ENCODE measurements at regions not wholly inside any gene's neighbourhood (a gene's known extent, or its start where the extent isn't known, plus 50 kb on each side); places are given as distances from the start of the nearest gene placed in this dataset.

GRCh38 chr5:87097664-87098063 lies 170.0 kb upstream of the RASA1 start:
- TF ChIP-seq CTCF (conservative IDR thresholded peaks at IDR 0.05; ENCODE audit: low read depth, low read length) (no peak), POLR2A (IDR thresholded peaks at IDR 0.05; ENCODE audit: low read depth, low read length) (no peak), FOS (IDR thresholded peaks at IDR 0.05; ENCODE audit: low read depth, low read length) (no peak), CEBPB (IDR thresholded peaks at IDR 0.05; ENCODE audit: low read depth, low read length) (no peak), SMC3 (IDR thresholded peaks at IDR 0.05; ENCODE audit: low read depth, low read length) (no peak), RCOR1 (IDR thresholded peaks at IDR 0.05; ENCODE audit: insufficient replicate concordance, low read length) (no peak), MAFK (IDR thresholded peaks at IDR 0.05; ENCODE audit: low read depth, low read length) (no peak), BHLHE40 (IDR thresholded peaks at IDR 0.05; ENCODE audit: low read depth, low read length) (no peak), MAZ (IDR thresholded peaks at IDR 0.05; ENCODE audit: borderline replicate concordance, low read depth, low read length) (no peak), ELK1 (IDR thresholded peaks at IDR 0.05; ENCODE audit: borderline replicate concordance, low read depth, low read length) (no peak), RFX5 (IDR thresholded peaks at IDR 0.05; ENCODE audit: low read depth, low read length) (no peak), RAD21 (IDR thresholded peaks at IDR 0.05; ENCODE audit: low read length) (no peak)
